Vagina (tissue), 2 donors: ENCODE measurements at regions not wholly inside any gene's neighbourhood (a gene's known extent, or its start where the extent isn't known, plus 50 kb on each side); places are given as distances from the start of the nearest gene placed in this dataset.
A peak's percentile ranks its signal among the peaks of the same experiment; 100 is the strongest.
"Not testable (repeated sequence)": the region's sequence is repeated elsewhere in the genome, so short reads cannot be mapped to it uniquely, and the experiment has no call there.

Experiments used
- DNase-seq, 2 donors: peaks; one replicate each; pipeline ENCODE4 v3.0.0-alpha.2; 2017; ENCODE audit errors: extremely low spot score in 2 of 2
- H3K27ac ChIP-seq: fragments of 200-600 bp; sonication (generic); one replicate; pipeline ENCODE4 v1.5.1; 2019
- H3K27me3 ChIP-seq: fragments of 200-600 bp; sonication (generic); one replicate; pipeline ENCODE4 v1.5.1; 2019
- H3K36me3 ChIP-seq, 2 donors: fragments of 200-600 bp; sonication (generic); one replicate each; pipeline ENCODE4 v1.5.1; 2017 to 2019
- H3K4me1 ChIP-seq: fragments of 200-600 bp; sonication (generic); one replicate; pipeline ENCODE4 v1.5.1; 2019
- H3K4me3 ChIP-seq, 2 donors: fragments of 200-600 bp; sonication (generic); 1 replicate in 1 of 2; 2 replicates in 1 of 2; pipeline ENCODE4 v1.5.1; 2016 to 2019
- H3K9me3 ChIP-seq: fragments of 200-600 bp; sonication (generic); one replicate; pipeline ENCODE4 v1.5.1; 2019
- POLR2A ChIP-seq, 2 donors: fragments of 450-650 bp; IDR thresholded peaks; one replicate each; pipeline ENCODE4 v1.6.1; 2017; ENCODE audit warnings: antibody characterized with exemption in 2 of 2, mild to moderate bottlenecking in 2 of 2, moderate library complexity in 2 of 2
- POLR2AphosphoS5 ChIP-seq, 2 donors: sonication (generic); formaldehyde crosslinking; IDR thresholded peaks; one replicate each; pipeline ENCODE4 v1.9.0; 2017; ENCODE audit warnings: antibody characterized with exemption in 2 of 2, mild to moderate bottlenecking in 2 of 2, low read depth in 1 of 2; ENCODE audit not compliant: insufficient read depth in 1 of 2
- intact Hi-C: fragments of 100-400 bp; cut with DNase I; formaldehyde crosslinking; loops from one replicate; pipeline ENCODE4 v1.15.1; 2023
- TF ChIP-seq, protein P1 (sequence below), 3 experiments: fragments of 450-650 bp in 2 of 3; fragments of 200-600 bp in 1 of 3; sonication (generic) in 1 of 3; IDR thresholded peaks; one replicate each; pipeline ENCODE4 v1.5.1; 2017 to 2019; ENCODE audit warnings: antibody characterized with exemption in 3 of 3, mild to moderate bottlenecking in 2 of 3, moderate library complexity in 2 of 3

DNA sequence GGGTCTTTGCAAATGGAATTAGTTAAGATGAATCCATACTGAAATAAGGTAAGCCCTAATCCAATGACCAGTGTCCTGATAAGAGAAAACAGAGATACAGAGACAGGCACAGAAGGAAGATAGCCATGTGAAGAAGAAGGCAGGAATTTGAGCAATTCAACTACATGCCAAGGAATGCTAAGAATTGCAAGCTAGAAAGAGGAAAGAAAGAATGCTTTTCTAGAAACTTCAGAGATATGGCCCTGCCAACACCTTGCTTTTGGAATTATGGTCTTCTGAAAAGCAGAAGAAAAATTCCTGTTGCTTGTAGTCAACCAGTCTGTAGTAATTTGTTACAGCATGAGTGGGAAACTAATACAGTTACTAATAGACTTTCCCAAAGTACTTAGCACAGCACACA is 111.3 kb downstream of the SLC17A6 start:
- DNase-seq: no peak

DNA sequence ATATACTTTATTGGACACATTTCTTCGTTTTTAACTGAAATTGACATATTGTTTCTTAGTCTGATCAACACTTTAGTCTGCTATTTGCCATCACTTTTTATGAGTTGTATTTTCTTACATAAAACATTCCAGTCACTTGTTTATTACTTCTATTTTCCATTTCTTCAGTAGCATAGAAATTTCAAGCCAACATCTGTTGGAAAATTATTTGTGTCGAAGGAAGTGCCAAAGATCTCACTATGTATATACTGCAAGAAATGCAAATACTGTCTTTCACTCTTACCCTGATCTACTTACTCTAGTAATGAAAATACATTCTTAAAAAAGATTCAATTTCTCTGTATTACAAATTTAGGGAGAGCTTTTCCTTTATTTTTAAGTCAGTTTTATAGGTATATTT is 105.9 kb downstream of the SLC17A6 start:
- H3K4me3 ChIP-seq: no peak overlapping the region
- intact Hi-C loops: no loop called here

More for the DNA sequence above, 111.3 kb downstream of the SLC17A6 start:
- Histone ChIP-seq H3K27ac (no peak overlapping the region), H3K4me3 (no peak overlapping the region), H3K27me3 (no peaks in the 10 kb centered on the region), H3K9me3 (no peaks in the 10 kb centered on the region), H3K36me3 (no peaks in the 10 kb centered on the region), H3K4me1 (no peaks in the 10 kb centered on the region)
- no peak for TF ChIP-seq POLR2AphosphoS5 (IDR thresholded peaks at IDR 0.05; ENCODE audit: insufficient read depth in 1 of 2, low read depth in 1 of 2)
- TF ChIP-seq, protein P1, sequence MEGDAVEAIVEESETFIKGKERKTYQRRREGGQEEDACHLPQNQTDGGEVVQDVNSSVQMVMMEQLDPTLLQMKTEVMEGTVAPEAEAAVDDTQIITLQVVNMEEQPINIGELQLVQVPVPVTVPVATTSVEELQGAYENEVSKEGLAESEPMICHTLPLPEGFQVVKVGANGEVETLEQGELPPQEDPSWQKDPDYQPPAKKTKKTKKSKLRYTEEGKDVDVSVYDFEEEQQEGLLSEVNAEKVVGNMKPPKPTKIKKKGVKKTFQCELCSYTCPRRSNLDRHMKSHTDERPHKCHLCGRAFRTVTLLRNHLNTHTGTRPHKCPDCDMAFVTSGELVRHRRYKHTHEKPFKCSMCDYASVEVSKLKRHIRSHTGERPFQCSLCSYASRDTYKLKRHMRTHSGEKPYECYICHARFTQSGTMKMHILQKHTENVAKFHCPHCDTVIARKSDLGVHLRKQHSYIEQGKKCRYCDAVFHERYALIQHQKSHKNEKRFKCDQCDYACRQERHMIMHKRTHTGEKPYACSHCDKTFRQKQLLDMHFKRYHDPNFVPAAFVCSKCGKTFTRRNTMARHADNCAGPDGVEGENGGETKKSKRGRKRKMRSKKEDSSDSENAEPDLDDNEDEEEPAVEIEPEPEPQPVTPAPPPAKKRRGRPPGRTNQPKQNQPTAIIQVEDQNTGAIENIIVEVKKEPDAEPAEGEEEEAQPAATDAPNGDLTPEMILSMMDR (IDR thresholded peaks at IDR 0.05): no peak
- TF ChIP-seq POLR2A (IDR thresholded peaks at IDR 0.05): no peak
- intact Hi-C loops: no loop called here

DNA sequence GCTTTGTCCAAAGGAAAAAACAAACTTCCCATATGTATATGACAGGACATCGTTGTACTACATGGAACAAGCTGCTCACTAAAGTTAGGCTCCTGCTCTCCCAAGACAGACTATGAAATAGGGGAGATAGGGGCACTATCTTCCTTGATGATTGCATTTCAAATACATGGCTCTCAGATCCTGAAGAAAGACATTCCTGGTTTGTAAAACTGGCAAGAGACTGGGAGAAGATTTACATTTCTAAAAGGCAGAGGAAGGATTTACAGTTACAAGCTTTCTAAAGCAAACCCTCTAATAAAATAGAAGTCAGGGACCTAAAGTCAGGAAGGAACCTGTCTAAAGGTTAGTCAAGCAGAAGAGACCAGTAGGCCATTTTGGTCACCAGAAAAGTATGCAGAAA is 103.7 kb downstream of the SLC17A6 start:
- TF ChIP-seq, protein P1 (IDR thresholded peaks at IDR 0.05): no peak
- TF ChIP-seq POLR2A (IDR thresholded peaks at IDR 0.05): no peak
- TF ChIP-seq POLR2AphosphoS5 (IDR thresholded peaks at IDR 0.05; ENCODE audit: insufficient read depth in 1 of 2, low read depth in 1 of 2): no peak
- intact Hi-C loops: no loop called here

More for the DNA sequence above, 105.9 kb downstream of the SLC17A6 start:
- Histone ChIP-seq H3K27me3 (no peaks in the 10 kb centered on the region), H3K36me3 (no peaks in the 10 kb centered on the region), H3K4me1 (no peaks in the 10 kb centered on the region), H3K27ac (no peak overlapping the region), H3K9me3 (no peaks in the 10 kb centered on the region)
- DNase-seq: no peak
- no peak for TF ChIP-seq POLR2A (IDR thresholded peaks at IDR 0.05)
- TF ChIP-seq, protein P1 (IDR thresholded peaks at IDR 0.05): no peak
- no peak for TF ChIP-seq POLR2AphosphoS5 (IDR thresholded peaks at IDR 0.05; ENCODE audit: insufficient read depth in 1 of 2, low read depth in 1 of 2)

DNA sequence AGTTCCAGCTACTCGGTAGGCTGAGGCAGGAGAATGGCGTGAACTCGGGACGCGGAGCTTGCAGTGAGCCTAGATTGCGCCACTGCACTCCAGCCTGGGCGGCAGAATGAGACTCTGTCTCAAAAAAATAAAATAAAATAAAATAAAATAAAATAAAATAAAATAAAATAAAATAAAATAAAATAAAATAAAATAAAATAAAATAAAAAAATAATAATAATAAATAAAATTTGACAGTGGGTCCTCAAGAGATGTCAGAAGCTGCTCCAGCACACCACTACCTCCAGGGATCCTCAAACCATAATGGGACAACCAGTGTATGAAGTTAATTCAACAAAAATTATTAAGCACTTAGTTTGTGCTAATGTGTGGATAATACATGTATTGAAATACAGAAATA is 97.4 kb downstream of the SLC17A6 start:
- H3K4me3 ChIP-seq, H3K27ac ChIP-seq, H3K36me3 ChIP-seq, intact Hi-C loops, DNase-seq, H3K27me3 ChIP-seq, H3K4me1 ChIP-seq, H3K9me3 ChIP-seq: not testable (repeated sequence)

More for the DNA sequence above, 103.7 kb downstream of the SLC17A6 start:
- Histone ChIP-seq H3K36me3 (no peaks in the 10 kb centered on the region), H3K9me3 (no peaks in the 10 kb centered on the region), H3K27me3 (no peaks in the 10 kb centered on the region), H3K27ac (no peak overlapping the region), H3K4me3 (no peak overlapping the region), H3K4me1 (no peaks in the 10 kb centered on the region)
- no peak for DNase-seq

DNA sequence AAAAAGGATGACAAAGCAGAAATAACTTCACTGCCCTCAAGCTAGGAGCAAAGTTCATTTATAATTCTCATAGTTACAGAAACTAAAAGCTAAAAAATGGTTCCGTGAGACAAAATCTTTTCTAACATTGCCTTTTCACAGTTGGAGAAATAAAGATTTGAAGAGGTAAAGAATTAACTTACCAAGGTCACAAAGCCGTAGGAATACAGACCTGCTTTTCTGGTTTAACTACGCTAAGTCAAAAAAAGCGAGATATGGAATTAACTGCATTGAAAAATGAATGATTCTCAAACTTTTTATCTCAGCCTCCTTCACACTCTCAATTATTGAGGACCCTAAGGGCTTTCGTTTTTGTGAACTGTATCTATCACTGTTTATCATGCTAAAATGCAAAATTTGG is 95.3 kb downstream of the SLC17A6 start:
- no peak overlapping the region for H3K4me3 ChIP-seq
- no peaks in the 10 kb centered on the region for H3K36me3 ChIP-seq
- H3K27me3 ChIP-seq: no peaks in the 10 kb centered on the region
- no peak for DNase-seq
- H3K27ac ChIP-seq: no peak overlapping the region
- no peaks in the 10 kb centered on the region for H3K9me3 ChIP-seq
- TF ChIP-seq, protein P1 (IDR thresholded peaks at IDR 0.05): no peak
- TF ChIP-seq POLR2A (IDR thresholded peaks at IDR 0.05) (no peak), POLR2AphosphoS5 (IDR thresholded peaks at IDR 0.05; ENCODE audit: insufficient read depth in 1 of 2, low read depth in 1 of 2) (no peak)
- intact Hi-C loops: no loop called here
- H3K4me1 ChIP-seq: peaks cover 9% of the 10 kb centered on the region

DNA sequence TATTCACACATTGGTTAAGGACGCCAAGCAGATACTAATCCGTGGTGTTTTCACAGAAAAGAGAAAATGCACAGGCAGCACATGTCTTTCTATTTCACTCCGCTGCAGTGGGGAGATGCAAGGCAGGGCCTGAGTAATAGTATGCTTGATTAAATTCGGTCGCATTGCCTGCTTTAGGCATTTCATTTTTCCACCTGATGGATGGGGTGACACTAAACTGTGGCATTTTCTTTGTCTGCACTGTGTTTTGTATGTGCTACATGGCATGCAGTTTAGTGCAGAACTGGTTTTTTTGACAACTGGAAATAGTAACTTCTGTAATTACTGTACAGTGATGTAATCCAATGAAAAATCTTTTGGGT is 94.9 kb downstream of the SLC17A6 start:
- TF ChIP-seq, protein P1 (IDR thresholded peaks at IDR 0.05): no peak
- TF ChIP-seq POLR2AphosphoS5 (IDR thresholded peaks at IDR 0.05; ENCODE audit: insufficient read depth in 1 of 2, low read depth in 1 of 2): no peak
- TF ChIP-seq POLR2A (IDR thresholded peaks at IDR 0.05): no peak
- Histone ChIP-seq H3K27ac (no peak overlapping the region), H3K36me3 (no peaks in the 10 kb centered on the region), H3K27me3 (no peaks in the 10 kb centered on the region), H3K4me3 (peak overlapping the region; percentile 32 to 34), H3K9me3 (no peaks in the 10 kb centered on the region), H3K4me1 (peaks cover 9% of the 10 kb centered on the region)
- intact Hi-C loops: no loop called here
- DNase-seq: no peak
